HG03108 (cell line): ENCODE measurements at regions not wholly inside any gene's neighbourhood (a gene's known extent, or its start where the extent isn't known, plus 50 kb on each side); places are given as distances from the start of the nearest gene placed in this dataset.

Source experiments
- ATAC-seq: cut with Tn5 transposase; IDR thresholded peaks from one replicate; pipeline ENCODE4 v1.9.1; 2021; ENCODE audit warnings: moderate library complexity; ENCODE audit not compliant: unreplicated experiment

DNA sequence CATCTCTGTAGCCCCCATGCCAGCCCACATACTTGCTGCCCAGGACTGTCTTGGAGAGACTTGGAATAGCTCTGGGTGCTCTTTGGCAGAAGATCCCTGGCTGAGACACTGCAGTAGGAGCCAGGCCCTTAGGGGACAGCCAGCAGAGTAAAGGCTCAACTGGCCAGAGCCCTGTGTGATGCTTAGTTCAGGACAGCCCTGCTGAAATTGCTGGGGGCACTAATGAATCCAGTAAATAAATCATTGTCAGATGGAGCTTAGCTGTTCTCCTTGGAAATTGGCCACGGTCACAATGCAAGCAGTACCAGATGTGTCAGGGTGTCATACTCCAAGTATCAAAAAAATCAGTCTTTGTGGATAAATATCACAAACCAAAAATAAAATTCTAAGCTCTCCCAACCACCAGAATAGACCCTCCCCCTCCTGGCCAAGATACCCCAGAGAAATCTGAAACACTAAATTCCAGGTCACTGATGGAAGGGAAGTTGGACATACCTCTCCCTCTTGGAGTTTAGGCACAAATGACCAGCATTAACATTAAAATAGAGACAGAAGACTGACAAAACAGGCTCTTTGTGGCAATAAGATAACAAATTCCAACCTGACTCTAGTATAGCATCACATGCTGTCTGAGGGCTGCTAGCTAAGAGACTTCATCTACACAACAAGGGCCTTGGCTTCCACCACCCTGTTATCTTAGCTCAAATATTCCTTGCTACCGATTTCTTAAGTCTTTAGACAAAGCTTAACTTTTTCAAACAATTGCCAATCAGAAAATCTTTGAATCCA is 83.2 kb upstream of the DNAH14 start:
- no peak for ATAC-seq

DNA sequence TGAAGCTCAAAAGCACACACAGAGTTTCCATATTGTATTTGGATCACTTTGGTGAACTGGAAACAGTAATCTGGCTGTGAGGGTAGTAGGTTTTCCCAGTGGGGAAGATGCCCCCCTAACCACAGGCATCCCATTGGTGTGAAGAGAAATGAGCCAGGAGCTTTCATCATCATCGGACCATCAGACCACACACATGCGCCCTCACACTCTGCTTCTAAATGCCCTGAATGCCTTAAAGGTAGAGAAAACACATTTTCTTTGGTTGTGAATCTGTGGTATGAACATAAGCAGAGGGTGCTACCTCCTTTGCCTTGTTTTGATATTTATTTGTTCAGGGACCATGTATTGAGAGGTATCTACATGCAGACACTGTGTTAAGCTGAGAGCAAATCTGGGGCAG is 79.0 kb upstream of the DNAH14 start:
- no peak for ATAC-seq

DNA sequence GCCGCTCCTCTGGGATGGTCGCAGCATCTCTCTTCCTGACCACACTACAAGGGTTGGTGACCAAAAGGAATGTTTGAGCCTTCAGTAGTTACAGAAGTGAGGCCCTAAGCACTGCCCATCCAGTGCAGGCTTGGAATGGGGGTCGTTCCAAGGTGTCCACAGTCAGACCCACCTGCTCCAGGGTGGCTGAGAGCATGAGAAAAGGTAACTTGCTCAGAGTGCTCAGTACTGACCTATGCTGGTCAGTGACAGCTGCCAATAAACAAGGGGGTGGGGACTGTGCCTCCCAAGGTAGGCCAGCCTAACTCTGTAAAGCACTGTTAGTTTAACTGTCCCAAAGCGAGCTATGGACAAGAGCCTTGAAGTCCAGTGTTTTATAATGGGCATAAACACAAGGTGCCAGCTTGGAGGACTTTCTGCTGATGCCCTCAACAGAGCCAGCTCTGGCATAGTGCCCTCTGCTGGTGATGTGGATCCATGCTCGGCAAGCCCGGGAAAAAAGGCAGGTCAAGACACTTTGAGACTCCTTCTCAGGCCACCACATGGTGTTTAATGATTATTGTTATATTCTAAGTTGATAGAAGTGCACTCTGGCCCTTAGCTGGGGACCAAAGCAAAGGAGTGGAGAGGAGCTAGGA is 78.1 kb upstream of the DNAH14 start:
- no peak for ATAC-seq

DNA sequence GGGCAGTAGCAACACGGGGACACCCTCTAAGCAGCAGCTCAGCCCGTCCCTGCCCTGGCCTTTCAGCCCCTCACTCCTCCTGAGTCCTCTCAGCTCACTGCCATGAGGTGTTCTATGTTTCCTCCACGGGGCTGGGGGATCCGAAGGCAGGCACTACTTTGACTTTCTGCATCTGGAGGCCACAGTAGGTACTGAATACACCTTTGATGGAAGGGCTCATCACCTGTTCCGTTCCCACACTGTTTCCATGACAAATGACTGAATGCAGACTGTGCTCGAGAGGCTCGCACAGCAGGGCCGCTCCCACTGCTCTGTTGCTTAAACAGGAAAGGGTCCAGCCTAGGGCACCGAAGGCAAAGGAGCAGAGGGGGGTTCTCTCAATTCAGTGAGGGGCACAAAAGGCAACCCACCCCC is 77.6 kb upstream of the DNAH14 start:
- ATAC-seq, result no peak

DNA sequence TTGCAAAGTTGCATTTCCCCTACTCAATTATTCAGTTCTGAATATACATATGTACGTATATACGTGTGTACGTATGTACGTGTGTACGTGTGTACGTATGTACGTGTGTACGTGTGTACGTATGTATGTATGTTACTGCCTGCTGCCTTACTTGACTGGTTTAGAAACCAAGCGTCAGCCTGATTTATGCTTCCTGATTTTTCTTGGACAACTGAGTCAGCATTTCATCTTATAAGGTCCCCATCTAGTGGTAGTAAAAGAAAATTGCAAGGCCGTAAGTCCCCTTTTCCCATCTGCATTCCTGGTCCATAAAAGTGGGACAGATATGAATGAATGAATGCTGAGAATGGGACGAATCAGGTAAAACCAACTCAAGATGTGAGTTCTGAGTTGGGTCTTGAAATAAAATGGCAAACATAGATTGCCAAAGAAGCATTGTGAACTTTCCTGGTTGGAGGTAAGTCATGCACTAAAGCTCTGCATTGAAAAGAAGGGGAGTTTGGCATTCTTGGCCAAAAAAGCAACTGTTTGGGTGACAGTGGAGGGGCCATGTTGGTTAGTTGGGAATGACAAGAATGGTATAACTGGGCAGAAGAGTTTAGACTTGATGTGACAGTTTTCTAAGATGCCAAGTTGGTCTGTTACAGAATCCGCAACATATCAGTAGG is 76.4 kb upstream of the DNAH14 start:
- ATAC-seq, result no peak

DNA sequence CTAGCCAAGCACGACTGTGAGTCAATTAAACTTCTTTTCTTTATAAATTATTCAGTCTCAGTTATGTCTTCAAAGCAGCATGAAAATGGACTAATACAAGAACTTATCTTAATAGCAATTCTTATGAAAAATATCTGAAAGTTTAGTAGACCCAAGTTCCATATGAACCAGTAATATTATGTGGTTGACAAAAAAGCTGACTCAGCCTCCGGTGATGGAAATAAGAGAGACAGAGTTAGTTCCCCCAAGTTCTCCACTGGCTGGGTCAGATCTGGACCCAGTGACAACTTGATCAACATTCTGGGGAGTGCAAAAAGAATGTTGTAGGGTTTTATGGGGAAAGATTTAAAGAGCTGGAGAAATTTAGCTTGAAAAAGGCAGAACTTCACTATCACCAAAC is 72.5 kb upstream of the DNAH14 start:
- no peak for ATAC-seq

DNA sequence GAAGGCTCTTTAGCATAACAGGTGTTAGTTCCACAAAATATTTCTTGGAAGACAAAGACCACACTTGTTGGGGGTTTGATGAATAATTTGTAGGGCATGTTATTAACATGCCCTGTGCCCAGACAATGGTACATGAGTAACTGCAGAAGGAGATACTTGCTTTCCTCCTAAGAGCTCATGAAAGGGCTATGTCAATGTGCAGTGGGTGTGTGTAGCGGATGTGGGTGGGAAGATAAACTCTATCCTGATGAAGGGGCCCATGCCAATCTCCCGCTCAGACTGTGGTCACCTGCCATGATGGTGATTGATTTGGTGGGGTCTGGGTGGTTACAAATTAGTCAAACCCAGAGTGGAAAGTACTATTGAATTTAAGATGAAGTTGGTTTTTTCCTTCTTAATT is 69.8 kb upstream of the DNAH14 start:
- ATAC-seq, result no peak

DNA sequence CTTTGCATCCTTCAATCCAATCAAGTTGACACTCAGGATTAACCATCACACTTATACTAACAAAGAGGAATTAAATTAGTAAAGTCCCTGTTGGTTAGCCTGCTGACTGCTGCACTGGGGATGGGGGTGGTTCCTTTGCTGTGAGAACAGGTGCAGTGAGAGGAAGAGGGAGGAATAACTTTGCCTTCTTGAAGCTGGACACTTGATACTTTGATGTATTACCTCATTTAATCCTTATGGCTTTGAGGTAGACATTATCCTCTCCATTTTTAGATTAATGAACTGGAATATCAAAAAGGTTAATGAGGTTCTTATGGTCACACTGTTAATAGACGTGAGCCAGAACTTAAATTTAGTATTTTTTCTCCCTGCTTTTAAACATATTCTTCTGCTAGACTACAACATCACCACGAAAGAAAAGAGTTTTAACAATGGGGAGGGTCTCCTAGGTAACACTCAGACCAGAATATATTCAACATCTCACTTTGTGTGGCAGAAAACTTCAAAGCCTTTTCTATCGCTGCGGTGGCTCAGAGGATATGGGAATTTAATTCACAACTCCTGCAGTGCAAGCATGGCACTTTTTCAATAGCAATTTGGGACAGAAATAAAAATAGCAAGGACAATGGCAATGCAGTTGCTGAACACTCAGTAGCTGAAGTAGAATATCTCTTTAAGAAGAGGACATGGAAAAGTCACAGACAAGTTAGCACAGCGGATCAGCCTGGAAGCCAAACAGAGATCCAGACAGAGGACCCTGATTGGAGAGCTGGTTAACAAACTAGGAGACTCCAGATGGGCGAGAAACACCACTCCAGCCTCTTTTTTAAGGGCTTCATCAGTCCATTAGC is 68.8 kb upstream of the DNAH14 start:
- ATAC-seq, result no peak

DNA sequence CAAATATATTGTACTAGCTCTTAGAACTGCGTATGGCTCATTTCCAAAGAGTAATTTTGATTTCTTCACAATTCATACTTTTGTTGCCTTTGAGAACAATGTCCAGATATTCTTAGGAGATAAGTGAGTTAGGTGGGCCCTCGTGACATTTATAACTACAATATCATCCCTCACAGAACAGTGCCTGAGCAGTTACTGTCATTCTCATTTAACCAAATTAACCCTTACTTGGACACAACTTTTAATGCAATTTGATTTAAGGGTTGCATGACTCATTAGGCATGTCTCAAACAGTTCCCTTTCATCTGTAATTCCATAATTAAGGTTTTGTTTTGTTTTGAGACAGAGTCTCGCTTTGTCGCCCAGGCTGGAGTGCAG is 68.1 kb upstream of the DNAH14 start:
- ATAC-seq, result no peak

DNA sequence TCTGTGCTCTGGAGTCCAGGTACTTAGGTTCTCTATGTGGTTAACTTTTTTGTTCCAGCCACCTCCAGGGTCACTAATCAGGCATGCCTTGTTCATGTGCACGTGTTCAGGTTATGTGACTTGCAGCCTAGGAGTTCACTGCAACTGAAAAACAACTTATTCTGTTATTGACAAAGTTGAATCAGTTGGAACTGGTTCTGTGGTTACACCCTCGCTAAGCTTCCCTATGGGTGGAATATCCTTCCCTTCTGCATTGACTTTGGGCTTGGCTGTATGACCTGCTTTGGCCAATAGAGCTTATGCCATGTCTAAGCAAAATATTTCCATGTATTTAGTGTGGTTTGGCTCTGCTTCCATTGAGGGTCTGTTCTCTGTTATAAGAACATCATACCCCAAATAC is 66.0 kb upstream of the DNAH14 start:
- no peak for ATAC-seq

DNA sequence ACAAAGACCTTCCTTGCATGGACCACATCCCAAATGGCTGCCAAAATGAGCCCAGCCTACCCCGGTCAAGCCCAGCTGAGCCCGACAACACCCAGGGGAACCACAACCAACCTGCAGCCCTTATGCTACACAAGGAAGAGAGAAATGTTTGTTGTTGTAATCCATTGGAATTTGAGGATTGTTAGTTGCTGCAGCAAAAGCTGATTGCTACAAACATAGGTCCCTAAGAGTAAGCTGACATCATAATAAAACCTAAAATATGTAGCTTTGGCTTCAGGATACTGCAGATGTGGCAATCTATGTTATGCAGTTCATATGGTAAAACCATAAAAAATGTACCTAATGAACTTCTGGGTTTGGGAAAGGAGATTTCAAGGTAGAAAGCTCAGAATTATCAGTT is 65.5 kb upstream of the DNAH14 start:
- no peak for ATAC-seq

DNA sequence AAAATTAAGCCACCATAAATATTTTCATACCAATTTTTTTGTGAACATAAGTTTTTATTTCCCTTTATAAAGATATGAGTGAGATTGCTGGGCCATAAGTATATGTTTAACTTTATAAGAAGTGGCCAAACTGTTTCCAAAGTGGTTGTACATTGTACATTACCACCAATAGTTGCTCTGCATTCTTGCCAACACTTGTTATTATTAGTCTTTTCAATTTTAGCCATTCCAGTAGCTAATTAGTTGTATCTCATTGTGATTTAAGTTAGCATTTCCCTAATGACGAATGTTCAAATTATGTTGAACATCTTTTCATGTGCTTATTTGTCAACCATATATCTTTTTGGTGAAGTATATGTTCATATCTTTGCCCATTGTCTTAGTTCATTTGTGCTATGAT is 64.0 kb upstream of the DNAH14 start:
- ATAC-seq, result no peak

DNA sequence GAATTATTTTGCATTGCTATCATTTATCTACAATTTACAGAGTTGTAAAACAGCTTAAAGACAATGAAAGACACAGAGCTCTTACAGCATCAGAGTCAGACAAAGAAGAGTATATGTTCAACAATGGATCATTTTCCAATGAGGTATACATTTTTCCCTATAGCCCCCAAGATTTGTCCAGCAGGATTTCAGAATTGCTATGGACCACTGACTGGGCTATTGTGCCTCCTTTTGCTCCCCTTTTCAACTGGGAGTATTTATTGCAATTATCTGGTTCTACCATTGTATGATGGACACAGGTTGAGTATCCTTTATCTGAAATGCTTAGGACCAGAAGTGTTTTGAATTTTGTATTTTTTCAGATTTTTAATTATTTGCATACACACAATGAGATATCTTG is 62.5 kb upstream of the DNAH14 start:
- no peak for ATAC-seq

DNA sequence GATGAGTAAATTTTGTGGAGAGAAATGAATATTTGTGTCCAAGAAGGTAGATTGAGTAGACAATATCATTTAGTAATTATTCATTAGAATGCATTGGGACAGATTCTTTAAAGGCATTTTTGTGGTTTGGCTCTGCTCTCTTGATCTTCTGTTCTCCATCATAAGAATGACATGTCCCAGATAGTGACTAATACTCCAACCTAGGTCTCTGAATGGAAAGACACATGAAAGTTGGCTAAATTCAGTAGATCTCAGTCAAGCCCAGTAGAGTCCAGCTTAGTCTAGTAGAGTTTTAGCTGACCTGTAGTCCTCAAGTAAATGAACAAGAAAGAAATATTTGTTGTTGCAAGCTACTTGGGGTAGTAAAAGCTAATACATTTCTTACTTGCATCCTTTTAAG is 61.8 kb upstream of the DNAH14 start:
- no peak for ATAC-seq

DNA sequence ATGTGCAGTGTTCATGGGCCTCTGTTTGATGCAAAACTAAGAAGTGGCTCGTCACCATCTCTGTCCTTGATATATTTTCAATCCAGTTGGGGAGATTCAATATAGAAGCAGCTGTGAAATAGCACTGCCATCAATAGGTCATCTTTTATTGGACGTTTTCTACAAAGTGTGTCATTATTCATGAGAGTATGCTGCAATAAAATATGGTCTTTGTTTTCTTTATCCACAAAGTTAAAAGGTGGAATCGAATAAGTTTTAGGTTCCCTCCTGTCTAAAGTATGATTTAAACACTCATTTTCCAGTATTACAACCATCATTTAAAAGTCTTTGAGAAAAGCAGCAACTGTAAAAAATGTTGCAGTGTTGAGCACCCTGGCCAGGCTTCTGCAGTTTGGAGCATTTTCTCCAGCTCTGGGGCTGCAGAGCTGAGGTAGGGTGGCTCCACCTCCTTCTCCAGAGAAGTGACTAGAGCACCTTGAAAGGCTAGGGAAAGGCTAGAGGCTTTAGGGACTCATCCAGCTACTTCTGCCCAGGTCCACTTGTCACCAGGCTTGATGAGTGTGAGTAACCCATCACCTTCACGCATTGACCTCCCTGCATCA is 56.5 kb upstream of the DNAH14 start:
- no peak for ATAC-seq

DNA sequence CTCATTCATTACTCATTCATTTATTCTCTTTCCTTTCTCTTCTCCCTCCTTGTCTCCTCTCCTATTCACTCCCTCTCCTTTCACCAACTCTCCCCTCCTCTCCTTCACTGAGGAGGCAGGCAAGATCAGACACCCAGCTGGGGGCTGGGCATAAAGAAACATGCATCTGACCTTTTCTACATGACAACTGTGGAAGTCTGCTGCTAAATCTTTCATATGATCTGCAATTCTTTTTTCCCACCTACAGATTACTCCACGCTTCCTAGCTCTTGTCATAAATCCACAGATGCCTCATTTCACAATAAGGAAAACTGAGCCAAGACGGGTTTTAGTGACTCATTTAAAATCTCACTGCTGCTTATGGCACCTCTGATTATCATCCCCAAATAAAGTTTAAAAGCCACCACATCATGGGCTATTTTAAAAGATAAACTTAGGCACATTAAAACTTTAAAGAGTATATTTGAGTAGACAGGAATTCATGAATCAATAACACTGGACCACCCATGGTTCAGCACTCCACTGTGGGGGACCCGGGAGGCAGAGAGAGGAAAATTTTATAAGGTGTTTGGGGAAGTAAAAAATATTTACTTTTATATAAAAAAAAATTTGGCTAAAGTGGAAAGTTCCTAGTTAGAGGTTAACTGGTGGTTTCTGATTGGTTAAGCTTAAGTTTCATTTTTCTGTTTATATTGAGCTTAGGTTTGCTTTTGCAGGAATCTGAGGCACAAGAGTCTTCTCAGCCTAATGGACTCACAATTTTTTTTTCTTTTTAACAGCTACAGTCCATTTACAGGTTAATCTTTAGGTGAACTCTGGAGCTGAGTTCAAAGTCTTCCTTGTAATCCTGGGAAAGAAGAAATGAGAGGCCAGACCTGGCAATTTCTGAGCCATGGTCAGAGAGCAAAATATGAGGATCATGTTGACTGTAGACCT is 55.8 kb upstream of the DNAH14 start:
- no peak for ATAC-seq

DNA sequence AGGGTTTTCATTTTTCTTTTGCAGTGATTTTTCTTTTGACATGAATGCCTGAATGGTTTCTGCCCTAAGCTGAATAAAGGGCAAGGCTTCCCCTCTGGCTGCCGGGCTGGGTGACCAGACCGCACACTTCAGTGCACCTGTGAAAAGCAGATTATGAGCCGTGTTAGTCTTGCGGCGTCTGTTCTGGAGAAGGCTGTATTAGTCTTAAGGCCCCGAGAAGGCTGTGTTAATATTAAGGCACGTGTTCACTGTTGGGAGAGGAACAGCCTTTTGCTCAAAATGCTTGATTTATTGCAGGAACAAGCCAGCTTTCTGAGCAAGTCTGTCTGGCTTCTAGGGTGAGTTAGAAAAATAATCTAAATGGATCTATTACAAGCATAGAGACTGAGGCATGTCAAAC is 54.7 kb upstream of the DNAH14 start:
- ATAC-seq, result no peak

DNA sequence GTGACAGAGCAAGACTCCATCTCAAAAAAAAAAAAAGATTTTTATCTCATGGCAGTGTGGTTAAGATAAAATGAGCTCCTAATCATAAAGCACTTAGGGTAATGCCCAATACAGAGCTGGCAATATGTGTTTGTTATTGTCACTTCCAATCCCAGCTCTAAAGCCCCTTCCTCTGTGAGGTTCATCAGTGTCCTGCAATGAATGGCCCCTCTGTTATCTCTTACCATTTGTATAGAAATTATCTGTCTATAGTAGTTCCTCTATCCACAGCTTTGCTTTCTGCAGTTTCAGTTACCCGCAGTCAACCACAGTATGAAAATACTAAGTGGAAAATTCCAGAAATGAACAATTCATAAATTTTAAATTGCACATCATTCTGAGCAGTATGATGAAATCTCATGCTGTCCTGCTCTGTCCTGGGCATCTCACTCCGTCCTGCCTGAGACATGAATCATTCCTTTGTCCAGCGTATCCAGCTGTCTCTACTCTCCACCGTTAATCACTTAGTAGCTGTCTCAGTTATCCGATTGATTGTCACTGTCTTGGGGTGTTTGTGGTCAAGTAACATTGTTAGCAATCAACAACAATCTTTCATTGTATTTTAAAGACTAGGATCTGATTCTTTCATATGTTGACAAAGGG is 50.2 kb upstream of the DNAH14 start:
- ATAC-seq, result no peak
